HepG2 (cell line): ENCODE measurements at regions not wholly inside any gene's neighbourhood (a gene's known extent, or its start where the extent isn't known, plus 50 kb on each side); places are given as distances from the start of the nearest gene placed in this dataset.

Experiments used
- FLYWCH1 ChIP-seq: sonication (generic); formaldehyde crosslinking; IDR thresholded peaks from 2 replicates; pipeline ENCODE4 v1.8.1; 2023; ENCODE audit warnings: mild to moderate bottlenecking, missing genetic modification reagents
- KDM6A ChIP-seq: IDR thresholded peaks from 2 replicates; pipeline ENCODE4 v1.6.1; 2016; ENCODE audit warnings: low read depth
- MATR3 ChIP-seq: sonication (generic); formaldehyde crosslinking; IDR thresholded peaks from 2 replicates; pipeline ENCODE4 v1.4.0; 2020; ENCODE audit warnings: missing genetic modification reagents
- MED1 ChIP-seq: sonication (generic); formaldehyde crosslinking; IDR thresholded peaks from 2 replicates; pipeline ENCODE4 v1.4.0; 2020; ENCODE audit warnings: missing genetic modification reagents
- ZKSCAN1 ChIP-seq: fragments of 150-350 bp; IDR thresholded peaks from 2 replicates; pipeline ENCODE4 v1.6.1; 2014; ENCODE audit warnings: low read length
- TF ChIP-seq, protein P1 (sequence below): sonication (generic); formaldehyde crosslinking; IDR thresholded peaks from 2 replicates; pipeline ENCODE4 v1.4.0; 2020; ENCODE audit warnings: missing genetic modification reagents, borderline replicate concordance
- TF ChIP-seq, protein P2 (sequence below): sonication (generic); formaldehyde crosslinking; IDR thresholded peaks from 2 replicates; pipeline ENCODE4 v1.8.1; 2023; ENCODE audit warnings: mild to moderate bottlenecking, missing genetic modification reagents
- TF ChIP-seq, protein P3 (sequence below): sonication (generic); formaldehyde crosslinking; IDR thresholded peaks from 2 replicates; pipeline ENCODE4 v1.4.0; 2020; ENCODE audit warnings: missing genetic modification reagents, borderline replicate concordance

GRCh38 chr20:39282619-39283092 is 320.5 kb downstream of the DHX35 start (continued):
- TF ChIP-seq, protein P1, sequence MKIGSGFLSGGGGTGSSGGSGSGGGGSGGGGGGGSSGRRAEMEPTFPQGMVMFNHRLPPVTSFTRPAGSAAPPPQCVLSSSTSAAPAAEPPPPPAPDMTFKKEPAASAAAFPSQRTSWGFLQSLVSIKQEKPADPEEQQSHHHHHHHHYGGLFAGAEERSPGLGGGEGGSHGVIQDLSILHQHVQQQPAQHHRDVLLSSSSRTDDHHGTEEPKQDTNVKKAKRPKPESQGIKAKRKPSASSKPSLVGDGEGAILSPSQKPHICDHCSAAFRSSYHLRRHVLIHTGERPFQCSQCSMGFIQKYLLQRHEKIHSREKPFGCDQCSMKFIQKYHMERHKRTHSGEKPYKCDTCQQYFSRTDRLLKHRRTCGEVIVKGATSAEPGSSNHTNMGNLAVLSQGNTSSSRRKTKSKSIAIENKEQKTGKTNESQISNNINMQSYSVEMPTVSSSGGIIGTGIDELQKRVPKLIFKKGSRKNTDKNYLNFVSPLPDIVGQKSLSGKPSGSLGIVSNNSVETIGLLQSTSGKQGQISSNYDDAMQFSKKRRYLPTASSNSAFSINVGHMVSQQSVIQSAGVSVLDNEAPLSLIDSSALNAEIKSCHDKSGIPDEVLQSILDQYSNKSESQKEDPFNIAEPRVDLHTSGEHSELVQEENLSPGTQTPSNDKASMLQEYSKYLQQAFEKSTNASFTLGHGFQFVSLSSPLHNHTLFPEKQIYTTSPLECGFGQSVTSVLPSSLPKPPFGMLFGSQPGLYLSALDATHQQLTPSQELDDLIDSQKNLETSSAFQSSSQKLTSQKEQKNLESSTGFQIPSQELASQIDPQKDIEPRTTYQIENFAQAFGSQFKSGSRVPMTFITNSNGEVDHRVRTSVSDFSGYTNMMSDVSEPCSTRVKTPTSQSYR (CRISPR knock-in tag) = no peak
- no peak for TF ChIP-seq KDM6A (CRISPR knock-in tag)
- TF ChIP-seq ZKSCAN1 = no peak
- TF ChIP-seq FLYWCH1 (CRISPR knock-in tag) = no peak
- TF ChIP-seq MED1 = no peak
- TF ChIP-seq MATR3 = no peak
- TF ChIP-seq, protein P2, sequence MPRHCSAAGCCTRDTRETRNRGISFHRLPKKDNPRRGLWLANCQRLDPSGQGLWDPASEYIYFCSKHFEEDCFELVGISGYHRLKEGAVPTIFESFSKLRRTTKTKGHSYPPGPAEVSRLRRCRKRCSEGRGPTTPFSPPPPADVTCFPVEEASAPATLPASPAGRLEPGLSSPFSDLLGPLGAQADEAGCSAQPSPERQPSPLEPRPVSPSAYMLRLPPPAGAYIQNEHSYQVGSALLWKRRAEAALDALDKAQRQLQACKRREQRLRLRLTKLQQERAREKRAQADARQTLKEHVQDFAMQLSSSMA (CRISPR knock-in tag) = no peak
- TF ChIP-seq, protein P3, sequence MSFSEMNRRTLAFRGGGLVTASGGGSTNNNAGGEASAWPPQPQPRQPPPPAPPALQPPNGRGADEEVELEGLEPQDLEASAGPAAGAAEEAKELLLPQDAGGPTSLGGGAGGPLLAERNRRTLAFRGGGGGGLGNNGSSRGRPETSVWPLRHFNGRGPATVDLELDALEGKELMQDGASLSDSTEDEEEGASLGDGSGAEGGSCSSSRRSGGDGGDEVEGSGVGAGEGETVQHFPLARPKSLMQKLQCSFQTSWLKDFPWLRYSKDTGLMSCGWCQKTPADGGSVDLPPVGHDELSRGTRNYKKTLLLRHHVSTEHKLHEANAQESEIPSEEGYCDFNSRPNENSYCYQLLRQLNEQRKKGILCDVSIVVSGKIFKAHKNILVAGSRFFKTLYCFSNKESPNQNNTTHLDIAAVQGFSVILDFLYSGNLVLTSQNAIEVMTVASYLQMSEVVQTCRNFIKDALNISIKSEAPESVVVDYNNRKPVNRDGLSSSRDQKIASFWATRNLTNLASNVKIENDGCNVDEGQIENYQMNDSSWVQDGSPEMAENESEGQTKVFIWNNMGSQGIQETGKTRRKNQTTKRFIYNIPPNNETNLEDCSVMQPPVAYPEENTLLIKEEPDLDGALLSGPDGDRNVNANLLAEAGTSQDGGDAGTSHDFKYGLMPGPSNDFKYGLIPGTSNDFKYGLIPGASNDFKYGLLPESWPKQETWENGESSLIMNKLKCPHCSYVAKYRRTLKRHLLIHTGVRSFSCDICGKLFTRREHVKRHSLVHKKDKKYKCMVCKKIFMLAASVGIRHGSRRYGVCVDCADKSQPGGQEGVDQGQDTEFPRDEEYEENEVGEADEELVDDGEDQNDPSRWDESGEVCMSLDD (CRISPR knock-in tag) = no peak
